ENCODE measurements at regions not wholly inside any gene's neighbourhood (a gene's known extent, or its start where the extent isn't known, plus 50 kb on each side); places are given as distances from the start of the nearest gene placed in this dataset.

- TF ChIP-seq CTCF (conservative IDR thresholded peaks at IDR 0.05; ENCODE audit: low read depth, low read length) = no peak
- no peak overlapping the region for H3K4me3 ChIP-seq (ENCODE audit: low read depth, low read length)
- no peak for DNase-seq (ENCODE audit: low read depth)
Observed at GRCh38 chr1:90362163-90362562, 354.9 kb downstream of the BARHL2 start.

GRCh38 chr1:90361026-90361425, 356.1 kb downstream of the BARHL2 start:
- H3K4me3 ChIP-seq (ENCODE audit: low read depth, low read length) = no peak overlapping the region
- no peak for TF ChIP-seq CTCF (conservative IDR thresholded peaks at IDR 0.05; ENCODE audit: low read depth, low read length)
- DNase-seq (ENCODE audit: low read depth) = no peak

- H3K4me3 ChIP-seq (ENCODE audit: low read depth, low read length) = no peak overlapping the region
- TF ChIP-seq CTCF (conservative IDR thresholded peaks at IDR 0.05; ENCODE audit: low read depth, low read length) = no peak
Observed at GRCh38 chr1:90359994-90360393, 357.1 kb downstream of the BARHL2 start.

GRCh38 chr1:90358448-90358847, 358.7 kb downstream of the BARHL2 start:
- no peak overlapping the region for H3K4me3 ChIP-seq (ENCODE audit: low read depth, low read length)
- no peak for DNase-seq (ENCODE audit: low read depth)
- TF ChIP-seq CTCF (conservative IDR thresholded peaks at IDR 0.05; ENCODE audit: low read depth, low read length) = no peak

More at GRCh38 chr1:90359994-90360393, 357.1 kb downstream of the BARHL2 start:
- DNase-seq (ENCODE audit: low read depth) = no peak

GRCh38 chr1:90357995-90358394, 359.1 kb downstream of the BARHL2 start:
- H3K4me3 ChIP-seq (ENCODE audit: low read depth, low read length) = no peak overlapping the region
- no peak for TF ChIP-seq CTCF (conservative IDR thresholded peaks at IDR 0.05; ENCODE audit: low read depth, low read length)
- DNase-seq (ENCODE audit: low read depth) = no peak

GRCh38 chr1:90356991-90357390, 360.1 kb downstream of the BARHL2 start:
- H3K4me3 ChIP-seq (ENCODE audit: low read depth, low read length) = no peak overlapping the region
- DNase-seq (ENCODE audit: low read depth) = no peak
- no peak for TF ChIP-seq CTCF (conservative IDR thresholded peaks at IDR 0.05; ENCODE audit: low read depth, low read length)

- DNase-seq (ENCODE audit: low read depth) = no peak
- no peak overlapping the region for H3K4me3 ChIP-seq (ENCODE audit: low read depth, low read length)
- TF ChIP-seq CTCF (conservative IDR thresholded peaks at IDR 0.05; ENCODE audit: low read depth, low read length) = no peak
Observed at GRCh38 chr1:90356101-90356500, 361.0 kb downstream of the BARHL2 start.

All from epithelial cell of proximal tubule (primary cell).